SK-N-SH (cell line): ENCODE measurements at regions not wholly inside any gene's neighbourhood (a gene's known extent, or its start where the extent isn't known, plus 50 kb on each side); places are given as distances from the start of the nearest gene placed in this dataset.

Experiments
- CTCF ChIA-PET: fragments of 300-600, 350-600 bp; formaldehyde crosslinking; extraction: SDS; loops from one replicate; lab custom pipeline; 2021; lab: Yijun Ruan, JAX
- POLR2A ChIA-PET: fragments of 350-600 bp; sonication (Branson Sonifier 250); formaldehyde crosslinking; extraction: SDS; loops from one replicate; lab custom pipeline; 2020; ENCODE audit warnings: antibody characterized with exemption, inconsistent platforms; lab: Yijun Ruan, JAX
- DNase-seq: peaks from one replicate; pipeline ENCODE4 v3.0.0; 2012
- H2AFZ ChIP-seq: fragments of 200-600 bp; sonication (generic); 2 replicates; pipeline ENCODE4 v1.8.1; 2016; ENCODE audit warnings: antibody characterized with exemption, mild to moderate bottlenecking, low read depth
- H3F3A ChIP-seq: fragments of 200-600 bp; sonication (generic); replicated peaks from 2 replicates; pipeline ENCODE3; 2016; ENCODE audit warnings: antibody characterized with exemption, mild to moderate bottlenecking; ENCODE audit not compliant: insufficient read depth
- H3K27ac ChIP-seq, 2 experiments: fragments of 200-500 bp in 1 of 2; fragments of 200-600 bp in 1 of 2; sonication (Bioruptor generic) in 1 of 2; sonication (generic), shearing (Covaris generic) in 1 of 2; 2 replicates each; pipeline versions ENCODE4 v1.5.1 to v1.6.1; 2014 to 2016; ENCODE audit warnings: low read depth in 2 of 2, inconsistent platforms in 1 of 2, low read length in 1 of 2, mild to moderate bottlenecking in 1 of 2, mixed read lengths in 1 of 2
- H3K27me3 ChIP-seq: fragments of 200-600 bp; sonication (generic), shearing (Covaris generic); 2 replicates; pipeline ENCODE4 v1.6.1; 2016; ENCODE audit warnings: mixed run types; ENCODE audit not compliant: insufficient read depth
- H3K36me3 ChIP-seq, 2 experiments: fragments of 200-500 bp in 1 of 2; fragments of 200-600 bp in 1 of 2; sonication (Bioruptor generic) in 1 of 2; sonication (generic) in 1 of 2; replicated peaks in 1 of 2; 2 replicates each; pipeline versions ENCODE3 to v1.5.1; 2014 to 2016; ENCODE audit warnings: low read length in 1 of 2, mild to moderate bottlenecking in 1 of 2; ENCODE audit not compliant: insufficient read depth in 2 of 2, control insufficient read depth in 1 of 2
- H3K4me1 ChIP-seq, 2 experiments: fragments of 200-500 bp in 1 of 2; fragments of 200-600 bp in 1 of 2; sonication (Bioruptor generic) in 1 of 2; sonication (generic), shearing (Covaris generic) in 1 of 2; 2 replicates each; pipeline versions ENCODE4 v1.5.1 to v1.6.1; 2014 to 2016; ENCODE audit warnings: low read depth in 1 of 2, low read length in 1 of 2, mixed run types in 1 of 2; ENCODE audit not compliant: insufficient read depth in 2 of 2, control insufficient read depth in 1 of 2
- H3K4me2 ChIP-seq: fragments of 200-600 bp; sonication (generic), shearing (Covaris generic); 2 replicates; pipeline ENCODE4 v1.6.1; 2017; ENCODE audit warnings: mixed run types
- H3K4me3 ChIP-seq, 2 experiments: fragments of 200-500 bp in 1 of 2; fragments of 200-600 bp in 1 of 2; sonication (Bioruptor generic) in 1 of 2; sonication (generic), shearing (Covaris generic) in 1 of 2; 2 replicates each; pipeline versions ENCODE4 v1.5.1 to v1.8.1; 2014 to 2016; ENCODE audit warnings: low read depth in 2 of 2, inconsistent platforms in 1 of 2, low read length in 1 of 2, mild to moderate bottlenecking in 1 of 2, mixed read lengths in 1 of 2, moderate library complexity in 1 of 2
- H3K79me2 ChIP-seq: fragments of 200-600 bp; sonication (generic); 2 replicates; pipeline ENCODE4 v1.8.1; 2017; ENCODE audit warnings: mild to moderate bottlenecking; ENCODE audit not compliant: insufficient read depth
- H3K9ac ChIP-seq: fragments of 200-600 bp; sonication (generic); 2 replicates; pipeline ENCODE4 v1.6.1; 2017; ENCODE audit warnings: mixed run types
- H3K9me2 ChIP-seq: fragments of 200-600 bp; sonication (generic); 2 replicates; pipeline ENCODE4 v1.6.1; 2017; ENCODE audit warnings: mixed run types
- H3K9me3 ChIP-seq: fragments of 200-600 bp; sonication (generic); 2 replicates; pipeline ENCODE4 v1.6.1; 2017; ENCODE audit warnings: mixed run types, mild to moderate bottlenecking, moderate library complexity
- H4K20me1 ChIP-seq: fragments of 200-600 bp; sonication (generic); 2 replicates; pipeline ENCODE4 v1.6.1; 2017; ENCODE audit warnings: mild to moderate bottlenecking, mixed run types; ENCODE audit not compliant: insufficient read depth
- CHD2 ChIP-seq: fragments of 150-350 bp; IDR thresholded peaks from 2 replicates; pipeline ENCODE4 v1.6.1; 2018; ENCODE audit warnings: low read length; ENCODE audit not compliant: partially characterized antibody
- ELF1 ChIP-seq: IDR thresholded peaks from 2 replicates; pipeline ENCODE4 v1.4.0; 2012
- EP300 ChIP-seq, 2 experiments: IDR thresholded peaks; 2 replicates each; pipeline versions ENCODE4 v1.4.0 to v1.6.1; 2012; ENCODE audit warnings: borderline replicate concordance in 1 of 2, low read depth in 1 of 2, low read length in 1 of 2
- FOSL2 ChIP-seq: IDR thresholded peaks from 2 replicates; pipeline ENCODE4 v1.4.0; 2012; ENCODE audit warnings: low read depth, mild to moderate bottlenecking, moderate library complexity, borderline replicate concordance
- FOXJ3 ChIP-seq: sonication (generic); formaldehyde crosslinking; IDR thresholded peaks from 2 replicates; pipeline ENCODE4 v1.5.1; 2020; ENCODE audit warnings: mild to moderate bottlenecking, missing genetic modification reagents
- FOXM1 ChIP-seq: IDR thresholded peaks from 2 replicates; pipeline ENCODE4 v1.4.0; 2012; ENCODE audit warnings: low read depth, mild to moderate bottlenecking
- GATA2 ChIP-seq: sonication (generic); formaldehyde crosslinking; IDR thresholded peaks from 2 replicates; pipeline ENCODE4 v1.5.0; 2020; ENCODE audit warnings: mild to moderate bottlenecking, missing genetic modification reagents
- MAX ChIP-seq: IDR thresholded peaks from 2 replicates; pipeline ENCODE4 v1.4.0; 2012; ENCODE audit warnings: low read depth
- MEF2A ChIP-seq: IDR thresholded peaks from 2 replicates; pipeline ENCODE4 v1.4.0; 2012; ENCODE audit warnings: low read depth, borderline replicate concordance
- NFIC ChIP-seq: IDR thresholded peaks from 2 replicates; pipeline ENCODE4 v1.4.0; 2012; ENCODE audit warnings: borderline replicate concordance
- NRF1 ChIP-seq: IDR thresholded peaks from 2 replicates; pipeline ENCODE4 v1.6.1; 2012; ENCODE audit warnings: low read depth, mild to moderate bottlenecking, low read length
- PBX3 ChIP-seq: IDR thresholded peaks from 2 replicates; pipeline ENCODE4; 2012
- POLR2AphosphoS5 ChIP-seq: IDR thresholded peaks from 2 replicates; pipeline ENCODE4 v1.6.1; 2012; ENCODE audit warnings: low read depth, low read length
- RAD21 ChIP-seq: IDR thresholded peaks from 2 replicates; pipeline ENCODE4 v1.6.1; 2012; ENCODE audit warnings: mild to moderate bottlenecking, low read length
- RFX5 ChIP-seq: IDR thresholded peaks from 2 replicates; pipeline ENCODE4 v1.6.1; 2012; ENCODE audit warnings: mild to moderate bottlenecking, improper control_type of control experiment, low read length
- RXRA ChIP-seq: IDR thresholded peaks from 2 replicates; pipeline ENCODE4 v1.4.0; 2012; ENCODE audit warnings: low read depth, mild to moderate bottlenecking, borderline replicate concordance
- SMC3 ChIP-seq: IDR thresholded peaks from 2 replicates; pipeline ENCODE4 v1.6.1; 2012; ENCODE audit warnings: low read depth, low read length, improper control_type of control experiment
- TAF1 ChIP-seq: IDR thresholded peaks from 2 replicates; pipeline ENCODE4 v1.6.1; 2012; ENCODE audit warnings: low read depth, mild to moderate bottlenecking, low read length, moderate library complexity, borderline replicate concordance
- WGBS: methylation state at CpG from one replicate; pipeline ENCODE4 v1.1.6; 2017; ENCODE audit warnings: low lambda C conversion rate; 5-methylcytosine and 5-hydroxymethylcytosine counted together
- TF ChIP-seq, protein P1 (sequence below): fragments of 150-350 bp; IDR thresholded peaks from 2 replicates; pipeline ENCODE4 v1.6.1; 2017; ENCODE audit warnings: antibody characterized with exemption, low read length, low read depth, borderline replicate concordance
- TF ChIP-seq, protein P2 (sequence below): IDR thresholded peaks from 2 replicates; pipeline ENCODE4 v1.4.0; 2012; ENCODE audit warnings: low read depth, borderline replicate concordance

DNA sequence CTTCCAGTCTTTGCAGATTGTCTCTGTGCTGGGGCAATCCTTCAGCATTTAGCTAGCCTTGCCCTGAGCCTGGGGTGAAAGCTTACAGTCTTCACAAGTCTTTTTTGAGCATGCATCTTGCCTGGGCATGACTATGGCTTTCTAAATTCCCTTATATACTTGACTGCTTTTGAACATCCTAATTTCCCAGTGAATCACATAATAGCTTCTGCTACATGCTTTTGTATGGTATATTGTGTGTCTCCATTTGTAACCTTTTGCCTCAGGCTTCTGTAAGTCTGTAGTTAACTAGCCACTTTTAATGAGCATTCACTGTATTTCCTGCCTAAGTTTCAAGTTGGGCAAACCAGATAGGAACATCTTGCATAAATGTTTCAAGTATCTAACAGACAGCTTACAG lies 76.8 kb downstream of the CHCHD4 start:
- H3K9me2 ChIP-seq: no peaks in the 10 kb centered on the region
- no peak overlapping the region for H3K4me2 ChIP-seq
- H3K79me2 ChIP-seq: no peaks in the 10 kb centered on the region
- H3K9me3 ChIP-seq: no peaks in the 10 kb centered on the region
- H2AFZ ChIP-seq: no peak overlapping the region
- H3K9ac ChIP-seq: no peak overlapping the region
- no peaks in the 10 kb centered on the region for H3K27me3 ChIP-seq
- H3K27ac ChIP-seq: no peak overlapping the region
- H3K36me3 ChIP-seq: no peaks in the 10 kb centered on the region
- H3K4me1 ChIP-seq: no peaks in the 10 kb centered on the region
- no peak for TF ChIP-seq RXRA
- no peak for TF ChIP-seq NRF1
- TF ChIP-seq, all 33 proteins: peak for 0
- Histone ChIP-seq H4K20me1 (no peaks in the 10 kb centered on the region), H3K4me3 (no peak overlapping the region), H3F3A (no peaks in the 10 kb centered on the region)
- CTCF ChIA-PET: interaction anchor here (1.4 to 1.6 kb wide), 2 partner anchors 9 to 74 kb away, joined by 3 to 5 read pairs; no protein-coding TSS in a partner anchor
- POLR2A ChIA-PET: no interaction called here
- no peak for DNase-seq

DNA sequence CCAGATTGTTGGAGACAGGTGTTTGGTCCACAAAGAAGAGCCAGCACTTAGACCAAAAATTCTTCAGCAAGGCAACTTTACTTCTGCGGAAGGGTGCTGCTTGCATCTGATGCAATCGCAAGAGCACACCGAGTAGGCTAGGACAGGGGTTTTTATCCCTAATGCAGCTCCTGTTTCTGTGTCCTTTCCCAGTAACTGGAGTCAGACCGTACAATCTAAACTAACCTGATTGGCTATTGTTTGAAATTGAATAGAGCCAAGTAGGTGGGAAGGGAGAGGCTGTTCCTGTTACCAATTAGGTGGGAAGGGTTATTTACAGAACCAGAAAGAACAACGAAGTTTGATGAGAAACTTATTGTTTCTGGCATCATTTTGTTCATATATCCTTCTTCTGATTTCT lies 77.6 kb downstream of the CHCHD4 start:
- CTCF ChIA-PET: interaction anchor here (0.8 to 1.4 kb wide), 2 partner anchors 73 to 151 kb away, joined by 3 to 5 read pairs; no protein-coding TSS in a partner anchor

More for the DNA sequence above, 77.6 kb downstream of the CHCHD4 start:
- no peaks in the 10 kb centered on the region for H3K4me1 ChIP-seq
- H3F3A ChIP-seq: no peaks in the 10 kb centered on the region
- TF ChIP-seq RFX5 (no peak), CHD2 (no peak), FOXJ3 (CRISPR knock-in tag) (no peak), RAD21 (no peak), PBX3 (no peak), MEF2A (no peak), ELF1 (no peak), RXRA (no peak), SMC3 (no peak), NRF1 (no peak), GATA2 (no peak), FOSL2 (no peak), MAX (no peak), NFIC (no peak), POLR2AphosphoS5 (no peak), TAF1 (no peak), FOXM1 (no peak), EP300 (IDR thresholded peaks at IDR 0.05; ENCODE audit: borderline replicate concordance in 1 of 2, low read depth in 1 of 2, low read length in 1 of 2) (no peak)
- TF ChIP-seq, protein P1, sequence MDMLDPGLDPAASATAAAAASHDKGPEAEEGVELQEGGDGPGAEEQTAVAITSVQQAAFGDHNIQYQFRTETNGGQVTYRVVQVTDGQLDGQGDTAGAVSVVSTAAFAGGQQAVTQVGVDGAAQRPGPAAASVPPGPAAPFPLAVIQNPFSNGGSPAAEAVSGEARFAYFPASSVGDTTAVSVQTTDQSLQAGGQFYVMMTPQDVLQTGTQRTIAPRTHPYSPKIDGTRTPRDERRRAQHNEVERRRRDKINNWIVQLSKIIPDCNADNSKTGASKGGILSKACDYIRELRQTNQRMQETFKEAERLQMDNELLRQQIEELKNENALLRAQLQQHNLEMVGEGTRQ: no peak
- TF ChIP-seq, protein P2, sequence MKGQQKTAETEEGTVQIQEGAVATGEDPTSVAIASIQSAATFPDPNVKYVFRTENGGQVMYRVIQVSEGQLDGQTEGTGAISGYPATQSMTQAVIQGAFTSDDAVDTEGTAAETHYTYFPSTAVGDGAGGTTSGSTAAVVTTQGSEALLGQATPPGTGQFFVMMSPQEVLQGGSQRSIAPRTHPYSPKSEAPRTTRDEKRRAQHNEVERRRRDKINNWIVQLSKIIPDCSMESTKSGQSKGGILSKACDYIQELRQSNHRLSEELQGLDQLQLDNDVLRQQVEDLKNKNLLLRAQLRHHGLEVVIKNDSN: no peak
- H3K9me3 ChIP-seq: no peaks in the 10 kb centered on the region
- H3K9me2 ChIP-seq: no peaks in the 10 kb centered on the region
- H3K27ac ChIP-seq: no peak overlapping the region
- H3K4me3 ChIP-seq: no peak overlapping the region
- no peak for DNase-seq
- H3K4me2 ChIP-seq: no peak overlapping the region
- H3K9ac ChIP-seq: no peak overlapping the region
- 28% methylated on average over 5 of the region's 5 CpGs for WGBS
- H2AFZ ChIP-seq: no peak overlapping the region
- POLR2A ChIA-PET: no interaction called here
- H3K79me2 ChIP-seq: no peaks in the 10 kb centered on the region
- H4K20me1 ChIP-seq: no peaks in the 10 kb centered on the region
- H3K27me3 ChIP-seq: no peaks in the 10 kb centered on the region
- H3K36me3 ChIP-seq: no peaks in the 10 kb centered on the region
